GM23338 (cell line): ENCODE measurements at regions not wholly inside any gene's neighbourhood (a gene's known extent, or its start where the extent isn't known, plus 50 kb on each side); places are given as distances from the start of the nearest gene placed in this dataset.

Experiments used
- ATAC-seq: fragments of 200-7000 bp; cut with Tn5 transposase; 3 replicates; pipeline ENCODE4 v1.9.1; 2020
- DNase-seq: peaks from one replicate; pipeline ENCODE4 v3.0.0-alpha.2; 2015; ENCODE audit warnings: low spot score
- H2AFZ ChIP-seq: fragments of 200-600 bp; sonication (generic); 2 replicates; pipeline ENCODE4 v1.8.0; 2016; ENCODE audit warnings: antibody characterized with exemption, mild to moderate bottlenecking, moderate library complexity
- H3F3A ChIP-seq: fragments of 200-600 bp; sonication (generic); replicated peaks from 2 replicates; pipeline ENCODE4 v1.8.0; 2017; ENCODE audit warnings: antibody characterized with exemption, mixed run types, low read depth
- H3K27ac ChIP-seq: fragments of 200-600 bp; sonication (generic); 2 replicates; pipeline ENCODE4 v1.6.1; 2016; ENCODE audit warnings: low read depth
- H3K27me3 ChIP-seq: fragments of 200-600 bp; sonication (generic); 2 replicates; pipeline ENCODE4 v1.8.0; 2016; ENCODE audit warnings: mild to moderate bottlenecking, mixed run types, moderate library complexity; ENCODE audit not compliant: insufficient read depth
- H3K36me3 ChIP-seq: fragments of 200-600 bp; sonication (generic); 2 replicates; pipeline ENCODE4 v1.8.0; 2016; ENCODE audit warnings: mild to moderate bottlenecking; ENCODE audit not compliant: insufficient read depth
- H3K4me1 ChIP-seq: fragments of 200-600 bp; sonication (generic); 2 replicates; pipeline ENCODE4 v1.8.0; 2016; ENCODE audit warnings: mild to moderate bottlenecking, moderate library complexity; ENCODE audit not compliant: insufficient read depth
- H3K4me2 ChIP-seq: fragments of 200-600 bp; sonication (generic); 2 replicates; pipeline ENCODE4 v1.7.1; 2017; ENCODE audit warnings: mixed run types
- H3K4me3 ChIP-seq: fragments of 200-600 bp; sonication (generic); 2 replicates; pipeline ENCODE4 v1.6.1; 2016; ENCODE audit warnings: mixed run types
- H3K79me2 ChIP-seq: fragments of 200-600 bp; sonication (generic); replicated peaks from 2 replicates; pipeline ENCODE4 v1.8.0; 2017; ENCODE audit warnings: mild to moderate bottlenecking; ENCODE audit not compliant: insufficient read depth
- H3K9me2 ChIP-seq: fragments of 200-600 bp; sonication (generic); 2 replicates; pipeline ENCODE4 v1.8.0; 2017; ENCODE audit not compliant: insufficient read depth
- H4K20me1 ChIP-seq: fragments of 200-600 bp; sonication (generic); replicated peaks from 2 replicates; pipeline ENCODE4 v1.8.0; 2017; ENCODE audit warnings: mild to moderate bottlenecking; ENCODE audit not compliant: insufficient read depth
- H3K27ac Mint-ChIP-seq: 2 replicates; pipeline ENCODE4 v1.8.0; 2020; ENCODE audit warnings: inconsistent platforms, mild to moderate bottlenecking, moderate library complexity, mixed read lengths
- H3K27me3 Mint-ChIP-seq: 3 replicates; pipeline ENCODE4 v1.8.0; 2022; ENCODE audit warnings: low read depth, mild to moderate bottlenecking, moderate library complexity, mixed read lengths, inconsistent platforms; ENCODE audit not compliant: insufficient read depth, poor library complexity
- H3K36me3 Mint-ChIP-seq: 3 replicates; pipeline ENCODE4 v1.8.0; 2021; ENCODE audit warnings: low read depth, mild to moderate bottlenecking, inconsistent platforms, moderate library complexity, mixed read lengths
- H3K4me1 Mint-ChIP-seq: 3 replicates; pipeline ENCODE4 v1.8.0; 2020; ENCODE audit warnings: mild to moderate bottlenecking, inconsistent platforms, mixed read lengths
- H3K4me3 Mint-ChIP-seq: 3 replicates; pipeline ENCODE4 v1.8.0; 2021; ENCODE audit warnings: moderate library complexity, mild to moderate bottlenecking, inconsistent platforms, mixed read lengths
- H3K9me3 Mint-ChIP-seq: 3 replicates; pipeline ENCODE4 v1.8.0; 2020; ENCODE audit warnings: moderate library complexity, mild to moderate bottlenecking, inconsistent platforms, mixed read lengths
- CREB1 ChIP-seq: fragments of 250-450 bp; sonication (Bioruptor Pico); IDR thresholded peaks from 2 replicates; pipeline ENCODE4 v1.5.0; 2020; ENCODE audit warnings: low read depth, mild to moderate bottlenecking, moderate library complexity
- CTCF ChIP-seq, 2 experiments: fragments of 200-600 bp in 1 of 2; sonication (generic) in 1 of 2; conservative IDR thresholded peaks; 2 replicates each; pipeline versions ENCODE4 v1.5.1 to v1.6.1; 2016 to 2017; ENCODE audit warnings: antibody characterized with exemption in 2 of 2, low read depth in 2 of 2, mild to moderate bottlenecking in 2 of 2, moderate library complexity in 1 of 2
- EZH2 ChIP-seq: fragments of 200-600 bp; sonication (generic); IDR thresholded peaks from one replicate; pipeline ENCODE4 v1.8.0; 2017; ENCODE audit warnings: antibody characterized with exemption, mild to moderate bottlenecking, low read depth; ENCODE audit not compliant: unreplicated experiment
- JUNB ChIP-seq: IDR thresholded peaks from one replicate; pipeline ENCODE4 v1.6.1; 2016; ENCODE audit warnings: antibody characterized with exemption; ENCODE audit not compliant: unreplicated experiment
- REST ChIP-seq: IDR thresholded peaks from one replicate; pipeline ENCODE4 v1.6.1; 2018; ENCODE audit warnings: antibody characterized with exemption; ENCODE audit not compliant: unreplicated experiment
- STAT1 ChIP-seq: IDR thresholded peaks from one replicate; pipeline ENCODE4 v1.6.1; 2016; ENCODE audit warnings: antibody characterized with exemption; ENCODE audit not compliant: unreplicated experiment
- ZNF462 ChIP-seq: fragments of 250-450 bp; sonication (Bioruptor Pico); IDR thresholded peaks from 2 replicates; pipeline ENCODE4 v1.5.0; 2020; ENCODE audit warnings: mild to moderate bottlenecking, moderate library complexity

- TF ChIP-seq REST, result no peak
Observed at GRCh38 chr12:34340534-34341361, 318.5 kb downstream of the ALG10 start (continued).

GRCh38 chr12:34341362-34341733 is 319.1 kb downstream of the ALG10 start:
- no peak overlapping the region for H3K27ac ChIP-seq
- peaks cover 19% of the 10 kb centered on the region for H3K36me3 Mint-ChIP-seq
- H3K4me1 Mint-ChIP-seq, result no peaks in the 10 kb centered on the region
- no peaks in the 10 kb centered on the region for H3F3A ChIP-seq
- peaks cover 74% of the 10 kb centered on the region for H3K9me3 Mint-ChIP-seq
- H3K4me3 ChIP-seq, result no peak overlapping the region
- no peaks in the 10 kb centered on the region for H3K27me3 Mint-ChIP-seq
- H3K36me3 ChIP-seq, result no peaks in the 10 kb centered on the region
- H3K4me1 ChIP-seq, result no peaks in the 10 kb centered on the region
- no peaks in the 10 kb centered on the region for H3K9me2 ChIP-seq
- ATAC-seq (no peak), DNase-seq (no peak)
- no peak overlapping the region for H3K27ac Mint-ChIP-seq
- H3K4me3 Mint-ChIP-seq, result no peak overlapping the region
- no peak overlapping the region for H3K4me2 ChIP-seq
- H3K27me3 ChIP-seq, result no peaks in the 10 kb centered on the region
- no peaks in the 10 kb centered on the region for H3K79me2 ChIP-seq
- no peaks in the 10 kb centered on the region for H4K20me1 ChIP-seq
- no peak overlapping the region for H2AFZ ChIP-seq
- TF ChIP-seq CTCF (conservative IDR thresholded peaks at IDR 0.05; ENCODE audit: low read depth in 2 of 2), result no peak
- TF ChIP-seq CREB1 (CRISPR knock-in tag), result no peak
- TF ChIP-seq REST, result no peak
- no peak for TF ChIP-seq JUNB
- TF ChIP-seq ZNF462, result no peak
- TF ChIP-seq EZH2, result no peak
- TF ChIP-seq STAT1, result no peak
